RWPE2 (cell line): ENCODE measurements at regions not wholly inside any gene's neighbourhood (a gene's known extent, or its start where the extent isn't known, plus 50 kb on each side); places are given as distances from the start of the nearest gene placed in this dataset.
"Not testable (repeated sequence)": the region's sequence is repeated elsewhere in the genome, so short reads cannot be mapped to it uniquely, and the experiment has no call there.

Experiments used
- ATAC-seq: fragments of 200-7000 bp; cut with Tn5 transposase; 3 replicates; pipeline ENCODE4 v1.9.1; 2021; ENCODE audit warnings: low read depth
- DNase-seq: peaks from one replicate; pipeline ENCODE4 v3.0.0-alpha.2; 2020; ENCODE audit warnings: low spot score
- H3K27ac ChIP-seq: fragments of 450-650 bp; 2 replicates; pipeline ENCODE4 v1.5.1; 2017; ENCODE audit warnings: mild to moderate bottlenecking; ENCODE audit not compliant: poor library complexity, severe bottlenecking
- H3K27me3 ChIP-seq: fragments of 250-450 bp; sonication (Bioruptor Pico); 2 replicates; pipeline ENCODE4 v1.5.1; 2021; ENCODE audit warnings: mild to moderate bottlenecking, moderate library complexity; ENCODE audit not compliant: insufficient read depth, poor library complexity, severe bottlenecking
- H3K36me3 ChIP-seq: fragments of 250-450 bp; sonication (Bioruptor Pico); 2 replicates; pipeline ENCODE4 v1.5.1; 2020; ENCODE audit warnings: low read depth, mild to moderate bottlenecking, moderate library complexity
- H3K4me1 ChIP-seq: fragments of 250-450 bp; sonication (Bioruptor Pico); 2 replicates; pipeline ENCODE4 v1.5.1; 2021; ENCODE audit warnings: mild to moderate bottlenecking, moderate library complexity; ENCODE audit not compliant: insufficient read depth, poor library complexity, severe bottlenecking
- H3K4me3 ChIP-seq: fragments of 250-450 bp; sonication (Bioruptor Pico); 2 replicates; pipeline ENCODE4 v1.5.1; 2021; ENCODE audit warnings: mild to moderate bottlenecking, moderate library complexity; ENCODE audit not compliant: severe bottlenecking
- H3K9me3 ChIP-seq: fragments of 250-450 bp; sonication (Bioruptor Pico); 2 replicates; pipeline ENCODE4 v1.5.1; 2021; ENCODE audit warnings: mild to moderate bottlenecking, moderate library complexity; ENCODE audit not compliant: severe bottlenecking
- CTCF ChIP-seq: fragments of 450-650 bp; IDR thresholded peaks from one replicate; pipeline ENCODE4 v1.5.1; 2017; ENCODE audit warnings: mild to moderate bottlenecking, moderate library complexity; ENCODE audit not compliant: poor library complexity, severe bottlenecking

GRCh38 chr13:68551701-68552522, 1321.8 kb upstream of the PCDH9 start:
- no peaks in the 10 kb centered on the region for H3K9me3 ChIP-seq
- H3K4me3 ChIP-seq, result no peak overlapping the region
- no peak for TF ChIP-seq CTCF
- DNase-seq, result no peak
- H3K27ac ChIP-seq, result no peak overlapping the region
- no peaks in the 10 kb centered on the region for H3K36me3 ChIP-seq
- no peaks in the 10 kb centered on the region for H3K4me1 ChIP-seq
- H3K27me3 ChIP-seq, result no peaks in the 10 kb centered on the region
- no peak for ATAC-seq

- no peak for TF ChIP-seq CTCF
- Histone ChIP-seq H3K27ac (no peak overlapping the region), H3K27me3 (no peaks in the 10 kb centered on the region), H3K36me3 (no peaks in the 10 kb centered on the region), H3K4me3 (no peak overlapping the region), H3K9me3 (no peaks in the 10 kb centered on the region), H3K4me1 (no peaks in the 10 kb centered on the region)
- ATAC-seq (no peak), DNase-seq (no peak)
These were observed 1320.2 kb upstream of the PCDH9 start for GRCh38 chr13:68550330-68550729.

- DNase-seq (no peak), ATAC-seq (no peak)
- no peak for TF ChIP-seq CTCF
- H3K27ac ChIP-seq, result no peak overlapping the region
- H3K27me3 ChIP-seq, result no peaks in the 10 kb centered on the region
- no peaks in the 10 kb centered on the region for H3K36me3 ChIP-seq
- H3K4me3 ChIP-seq, result no peak overlapping the region
- no peaks in the 10 kb centered on the region for H3K4me1 ChIP-seq
- H3K9me3 ChIP-seq, result no peaks in the 10 kb centered on the region
These were observed 1310.1 kb upstream of the PCDH9 start for GRCh38 chr13:68540244-68540643.

- H3K4me1 ChIP-seq, result no peaks in the 10 kb centered on the region
- no peaks in the 10 kb centered on the region for H3K36me3 ChIP-seq
- H3K4me3 ChIP-seq, result no peak overlapping the region
- no peaks in the 10 kb centered on the region for H3K9me3 ChIP-seq
- ATAC-seq, result no peak
- no peak overlapping the region for H3K27ac ChIP-seq
- TF ChIP-seq CTCF, result no peak
- H3K27me3 ChIP-seq, result no peaks in the 10 kb centered on the region
- no peak for DNase-seq
These were observed 1305.2 kb upstream of the PCDH9 start for GRCh38 chr13:68535329-68535728.

GRCh38 chr13:68527167-68527566, 1297.0 kb upstream of the PCDH9 start:
- H3K9me3 ChIP-seq, H3K36me3 ChIP-seq, H3K27me3 ChIP-seq, H3K27ac ChIP-seq, ATAC-seq, H3K4me3 ChIP-seq, H3K4me1 ChIP-seq, DNase-seq: not testable (repeated sequence)
